ENCODE measurements at regions not wholly inside any gene's neighbourhood (a gene's known extent, or its start where the extent isn't known, plus 50 kb on each side); places are given as distances from the start of the nearest gene placed in this dataset.

DNA sequence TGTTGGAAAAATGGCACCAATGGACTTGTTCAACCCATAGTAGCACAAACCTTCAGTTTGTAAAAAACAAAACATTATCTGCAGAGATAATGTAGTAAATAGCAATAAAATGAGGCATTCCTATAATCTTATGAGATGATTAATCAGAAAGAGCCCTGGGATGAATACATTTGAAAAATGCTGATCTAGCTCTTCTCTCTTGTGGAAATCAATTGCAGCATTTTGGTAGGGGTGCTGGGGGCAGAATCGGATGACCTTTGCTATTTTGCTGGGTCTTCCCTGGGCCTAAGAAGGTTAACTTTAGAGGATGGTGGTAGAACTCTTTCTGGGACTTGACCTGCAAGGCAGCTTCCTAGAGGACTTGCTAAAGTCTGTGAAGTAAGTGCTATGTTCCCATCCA, 163.5 kb downstream of the ADRA2A start:
- TF ChIP-seq CTCF (conservative IDR thresholded peaks at IDR 0.05) = no peak
- H3K9me3 Mint-ChIP-seq = no peaks in the 10 kb centered on the region
- H3K4me1 Mint-ChIP-seq = no peaks in the 10 kb centered on the region
- no peak overlapping the region for H3K27ac Mint-ChIP-seq (ENCODE audit: unreplicated experiment)
- H3K36me3 Mint-ChIP-seq (ENCODE audit: low read depth) = no peaks in the 10 kb centered on the region
- peaks cover 17% of the 10 kb centered on the region for H3K27me3 Mint-ChIP-seq (ENCODE audit: low read depth)
- no peak overlapping the region for H3K4me3 Mint-ChIP-seq
- no peak for DNase-seq (ENCODE audit: low read depth, low spot score)

DNA sequence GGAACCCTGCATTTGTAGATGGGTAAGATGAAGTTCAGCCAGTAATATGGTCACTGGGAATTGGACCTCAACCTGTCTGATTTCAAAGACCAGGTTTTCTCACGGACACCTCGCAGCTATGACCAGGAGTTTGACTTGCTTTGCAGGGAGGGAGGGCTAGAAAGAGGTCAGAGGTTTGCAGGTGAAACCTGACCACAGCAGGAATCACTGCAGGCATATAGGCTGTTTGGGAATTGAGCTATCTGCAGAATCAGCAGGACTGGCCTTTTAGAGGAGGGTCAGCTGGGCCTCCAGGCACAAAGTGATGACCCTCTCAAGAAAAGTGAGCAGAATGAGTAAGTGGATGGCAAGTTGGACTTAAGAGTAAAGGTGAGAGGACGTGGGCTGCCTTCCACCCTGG, 166.3 kb downstream of the ADRA2A start:
- TF ChIP-seq CTCF (conservative IDR thresholded peaks at IDR 0.05) = no peak
- no peak overlapping the region for H3K27ac Mint-ChIP-seq (ENCODE audit: unreplicated experiment)
- H3K27me3 Mint-ChIP-seq (ENCODE audit: low read depth) = peaks cover 7% of the 10 kb centered on the region
- H3K4me3 Mint-ChIP-seq = no peak overlapping the region
- no peaks in the 10 kb centered on the region for H3K36me3 Mint-ChIP-seq (ENCODE audit: low read depth)
- H3K9me3 Mint-ChIP-seq = no peaks in the 10 kb centered on the region
- no peak for DNase-seq (ENCODE audit: low read depth, low spot score)
- peaks cover 10% of the 10 kb centered on the region for H3K4me1 Mint-ChIP-seq

GRCh38 chr10:111246136-111246535, 169.3 kb downstream of the ADRA2A start:
- Mint-ChIP-seq H3K36me3 (ENCODE audit: low read depth) (no peaks in the 10 kb centered on the region), H3K27me3 (ENCODE audit: low read depth) (no peaks in the 10 kb centered on the region), H3K9me3 (peaks cover 4% of the 10 kb centered on the region), H3K4me3 (no peak overlapping the region), H3K27ac (ENCODE audit: unreplicated experiment) (peak overlapping the region; percentile 6), H3K4me1 (peaks cover 10% of the 10 kb centered on the region)
- no peak for TF ChIP-seq CTCF (conservative IDR thresholded peaks at IDR 0.05)
- DNase-seq (ENCODE audit: low read depth, low spot score) = no peak

DNA sequence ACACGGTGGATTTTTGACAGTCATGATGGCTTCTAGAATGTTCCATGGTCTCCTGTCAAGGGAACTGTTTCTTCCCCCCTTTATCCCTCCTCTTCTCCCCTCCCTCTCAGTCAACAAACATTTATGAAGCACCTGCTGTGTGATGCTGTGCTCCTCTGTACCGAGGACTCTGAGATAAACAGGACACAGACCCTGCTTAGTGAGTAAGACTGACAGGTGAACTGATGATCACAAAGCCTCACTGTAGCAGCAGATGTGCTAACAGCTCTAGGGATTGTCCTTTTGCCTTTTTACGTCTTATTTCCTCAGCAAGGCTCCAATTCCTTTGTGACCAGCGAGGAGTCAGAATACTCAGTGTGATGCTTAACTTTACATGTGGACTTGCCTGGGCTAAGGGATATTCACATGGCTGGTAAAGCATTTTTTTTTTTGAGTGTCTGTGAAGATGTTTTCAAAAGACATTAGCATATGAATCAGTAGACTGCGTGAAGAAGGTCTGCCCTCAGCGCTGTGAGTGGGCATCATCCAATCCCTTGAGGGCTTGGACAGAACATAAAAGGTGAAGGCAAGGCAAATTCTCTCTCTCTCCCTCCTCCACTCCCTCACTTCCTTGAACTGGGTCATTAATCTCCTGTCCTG, 170.1 kb downstream of the ADRA2A start:
- Mint-ChIP-seq H3K27ac (ENCODE audit: unreplicated experiment) (no peak overlapping the region), H3K27me3 (ENCODE audit: low read depth) (no peaks in the 10 kb centered on the region), H3K4me1 (peaks cover 10% of the 10 kb centered on the region), H3K9me3 (peaks cover 4% of the 10 kb centered on the region), H3K36me3 (ENCODE audit: low read depth) (no peaks in the 10 kb centered on the region), H3K4me3 (no peak overlapping the region)
- no peak for DNase-seq (ENCODE audit: low read depth, low spot score)
- TF ChIP-seq CTCF (conservative IDR thresholded peaks at IDR 0.05) = no peak

GRCh38 chr10:111247781-111248389, 171.1 kb downstream of the ADRA2A start:
- Mint-ChIP-seq H3K36me3 (ENCODE audit: low read depth) (no peaks in the 10 kb centered on the region), H3K4me1 (peaks cover 10% of the 10 kb centered on the region), H3K4me3 (no peak overlapping the region), H3K9me3 (peaks cover 4% of the 10 kb centered on the region), H3K27ac (ENCODE audit: unreplicated experiment) (no peak overlapping the region), H3K27me3 (ENCODE audit: low read depth) (no peaks in the 10 kb centered on the region)
- TF ChIP-seq CTCF (conservative IDR thresholded peaks at IDR 0.05) = no peak
- DNase-seq (ENCODE audit: low read depth, low spot score) = no peak

Data from neural crest cell (in vitro differentiated cells).